Right lobe of liver (tissue), 6 donors: ENCODE measurements at regions not wholly inside any gene's neighbourhood (a gene's known extent, or its start where the extent isn't known, plus 50 kb on each side); places are given as distances from the start of the nearest gene placed in this dataset.
A peak's percentile ranks its signal among the peaks of the same experiment; 100 is the strongest.

Experiments used
- ATAC-seq, 4 donors: fragments of 200-7000 bp; cut with Tn5 transposase; one replicate each; pipeline ENCODE4 v1.9.1; 2020; ENCODE audit warnings: mild to moderate bottlenecking in 4 of 4, moderate library complexity in 4 of 4
- DNase-seq, 3 donors: peaks; one replicate each; pipeline ENCODE4 v3.0.0-alpha.2; 2020
- H3K27ac ChIP-seq, 3 donors: fragments of 200-600 bp; one replicate each; pipeline ENCODE4 v1.8.0; 2022
- H3K27me3 ChIP-seq, 2 donors: fragments of 200-600 bp; one replicate each; pipeline ENCODE4 v1.8.0; 2022
- H3K36me3 ChIP-seq, 4 donors: fragments of 200-600 bp; sonication (generic) in 1 of 4; one replicate each; pipeline versions ENCODE4 v1.5.1 to v1.8.0; 2017 to 2022; ENCODE audit warnings: control low read depth in 1 of 4
- H3K4me1 ChIP-seq, 4 donors: fragments of 200-600 bp; sonication (generic) in 1 of 4; one replicate each; pipeline versions ENCODE4 v1.5.1 to v1.8.0; 2017 to 2022; ENCODE audit warnings: control low read depth in 1 of 4
- H3K4me3 ChIP-seq, 3 donors: fragments of 200-600 bp; one replicate each; pipeline ENCODE4 v1.8.0; 2022
- H3K9me3 ChIP-seq, 4 donors: fragments of 200-600 bp; sonication (generic) in 1 of 4; one replicate each; pipeline versions ENCODE4 v1.5.1 to v1.8.0; 2017 to 2022; ENCODE audit warnings: control low read depth in 1 of 4
- POLR2A ChIP-seq: fragments of 450-650 bp; IDR thresholded peaks from one replicate; pipeline ENCODE4 v1.6.1; 2017; ENCODE audit warnings: antibody characterized with exemption, mild to moderate bottlenecking
- WGBS: methylation state at CpG from one replicate; pipeline ENCODE4 v1.1.6; 2018; ENCODE audit warnings: low coverage, low lambda C conversion rate; ENCODE audit not compliant: insufficient coverage; ENCODE audit errors: missing lambda C conversion rate; 5-methylcytosine and 5-hydroxymethylcytosine counted together
- intact Hi-C, 2 donors: fragments of 100-400 bp; cut with DNase I; formaldehyde crosslinking; loops; one replicate each; pipeline versions ENCODE4 v1.11.2 to v1.14.1; 2022
- TF ChIP-seq, protein P1 (sequence below), 4 donors: fragments of 200-600 bp in 3 of 4; fragments of 450-650 bp in 1 of 4; IDR thresholded peaks; one replicate each; pipeline versions ENCODE4 v1.5.1 to v1.8.0; 2016 to 2022; ENCODE audit warnings: antibody characterized with exemption in 4 of 4, mild to moderate bottlenecking in 2 of 4
- donor health status: DM: no; HTN: yes; CAD: no.
- donor health status: DM: no; HTN: no; CAD: no.
- donor health status: DM: no; HTN: no; CAD: no.
- donor health status: DM: no; HTN: yes; CAD: no.
- donor health status: DM: no; HTN: yes; CAD: no.

DNA sequence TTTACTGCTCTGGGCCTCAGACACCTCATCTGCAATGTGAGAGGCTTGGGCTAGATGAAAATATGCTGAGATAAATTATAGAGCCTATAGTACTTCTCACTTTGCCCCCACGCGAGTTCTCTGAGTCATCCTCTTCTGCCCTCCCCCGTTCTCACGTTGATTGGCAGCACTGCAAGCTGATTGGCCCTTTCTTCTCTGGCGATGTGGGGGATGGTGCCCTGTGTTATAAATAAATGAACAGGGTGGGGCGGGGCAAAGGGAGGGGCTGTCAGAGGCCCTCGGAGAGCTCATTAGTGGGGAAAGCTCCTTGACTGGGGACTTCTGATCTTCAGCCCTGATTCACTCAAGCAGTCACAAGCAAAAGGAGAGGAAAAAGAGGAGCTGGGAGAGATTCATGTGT lies 64.3 kb upstream of the ZC3H12A start:
- no peaks in the 10 kb centered on the region for H3K9me3 ChIP-seq
- H3K4me1 ChIP-seq = no peaks in the 10 kb centered on the region
- no peak overlapping the region for H3K27ac ChIP-seq
- intact Hi-C loops = no loop called here
- 25% methylated on average over 7 of the region's 7 CpGs for WGBS
- no peak for ATAC-seq
- no peak overlapping the region for H3K4me3 ChIP-seq
- TF ChIP-seq, protein P1, sequence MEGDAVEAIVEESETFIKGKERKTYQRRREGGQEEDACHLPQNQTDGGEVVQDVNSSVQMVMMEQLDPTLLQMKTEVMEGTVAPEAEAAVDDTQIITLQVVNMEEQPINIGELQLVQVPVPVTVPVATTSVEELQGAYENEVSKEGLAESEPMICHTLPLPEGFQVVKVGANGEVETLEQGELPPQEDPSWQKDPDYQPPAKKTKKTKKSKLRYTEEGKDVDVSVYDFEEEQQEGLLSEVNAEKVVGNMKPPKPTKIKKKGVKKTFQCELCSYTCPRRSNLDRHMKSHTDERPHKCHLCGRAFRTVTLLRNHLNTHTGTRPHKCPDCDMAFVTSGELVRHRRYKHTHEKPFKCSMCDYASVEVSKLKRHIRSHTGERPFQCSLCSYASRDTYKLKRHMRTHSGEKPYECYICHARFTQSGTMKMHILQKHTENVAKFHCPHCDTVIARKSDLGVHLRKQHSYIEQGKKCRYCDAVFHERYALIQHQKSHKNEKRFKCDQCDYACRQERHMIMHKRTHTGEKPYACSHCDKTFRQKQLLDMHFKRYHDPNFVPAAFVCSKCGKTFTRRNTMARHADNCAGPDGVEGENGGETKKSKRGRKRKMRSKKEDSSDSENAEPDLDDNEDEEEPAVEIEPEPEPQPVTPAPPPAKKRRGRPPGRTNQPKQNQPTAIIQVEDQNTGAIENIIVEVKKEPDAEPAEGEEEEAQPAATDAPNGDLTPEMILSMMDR (IDR thresholded peaks at IDR 0.05) = no peak
- no peak for TF ChIP-seq POLR2A
- no peaks in the 10 kb centered on the region for H3K36me3 ChIP-seq
- DNase-seq = no peak
- no peaks in the 10 kb centered on the region for H3K27me3 ChIP-seq

- Histone ChIP-seq H3K36me3 (no peaks in the 10 kb centered on the region), H3K27me3 (no peaks in the 10 kb centered on the region), H3K4me3 (no peak overlapping the region), H3K4me1 (no peaks in the 10 kb centered on the region), H3K9me3 (no peaks in the 10 kb centered on the region), H3K27ac (no peak overlapping the region)
- DNase-seq = no peak
- 7% methylated on average over 5 of the region's 7 CpGs for WGBS
- TF ChIP-seq, protein P1 (IDR thresholded peaks at IDR 0.05) = no peak
- TF ChIP-seq POLR2A = no peak
- intact Hi-C loops = no loop called here
- peak in 2 of 4 donors; percentile 38 to 42 for ATAC-seq
Measured at GRCh38 chr1:37410815-37411214, 63.6 kb upstream of the ZC3H12A start.

GRCh38 chr1:37415611-37416244 lies 58.7 kb upstream of the ZC3H12A start:
- ATAC-seq = no peak
- TF ChIP-seq, protein P1 (IDR thresholded peaks at IDR 0.05) = no peak
- no peak for TF ChIP-seq POLR2A
- H3K4me3 ChIP-seq = no peak overlapping the region
- H3K9me3 ChIP-seq = no peaks in the 10 kb centered on the region
- H3K27me3 ChIP-seq = no peaks in the 10 kb centered on the region
- no peak for DNase-seq
- H3K36me3 ChIP-seq = no peaks in the 10 kb centered on the region
- H3K4me1 ChIP-seq = no peaks in the 10 kb centered on the region
- WGBS = 75% methylated on average over 10 of the region's 13 CpGs
- intact Hi-C loops = no loop called here
- H3K27ac ChIP-seq = no peak overlapping the region

- Histone ChIP-seq H3K36me3 (no peaks in the 10 kb centered on the region), H3K9me3 (no peaks in the 10 kb centered on the region), H3K4me3 (no peak overlapping the region), H3K4me1 (no peaks in the 10 kb centered on the region), H3K27me3 (no peaks in the 10 kb centered on the region), H3K27ac (no peak overlapping the region)
- ATAC-seq = no peak
- DNase-seq = no peak
- TF ChIP-seq, protein P1 (IDR thresholded peaks at IDR 0.05) = no peak
- no peak for TF ChIP-seq POLR2A
- intact Hi-C loops = no loop called here
- 15% methylated on average over 1 of the region's 1 CpG for WGBS
Measured at GRCh38 chr1:37420456-37420855, 53.9 kb upstream of the ZC3H12A start.

DNA sequence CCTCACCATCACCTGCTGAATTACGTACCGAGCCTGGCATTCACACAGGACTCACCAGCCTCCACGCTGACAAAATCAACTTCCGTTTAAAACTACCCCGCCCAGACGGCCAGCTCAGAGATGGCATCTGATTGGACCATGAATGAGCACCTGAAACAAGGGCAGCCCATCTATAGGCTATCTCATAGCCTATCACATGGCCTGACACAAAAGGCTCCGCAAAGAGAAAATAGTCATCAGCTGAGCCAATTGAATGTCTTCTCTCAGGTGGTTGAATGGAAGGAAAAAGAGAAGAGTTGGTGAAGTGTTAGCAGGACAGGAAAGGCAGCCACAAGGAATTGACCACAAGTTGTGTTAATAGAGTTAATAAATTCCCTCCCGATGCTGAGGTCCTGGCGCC lies 50.6 kb upstream of the ZC3H12A start:
- 71% methylated on average over 9 of the region's 9 CpGs for WGBS
- Histone ChIP-seq H3K4me1 (no peaks in the 10 kb centered on the region), H3K27me3 (no peaks in the 10 kb centered on the region), H3K9me3 (no peaks in the 10 kb centered on the region), H3K27ac (no peak overlapping the region), H3K4me3 (no peak overlapping the region), H3K36me3 (no peaks in the 10 kb centered on the region)
- no peak for ATAC-seq
- intact Hi-C loops = no loop called here
- DNase-seq = no peak
- TF ChIP-seq, protein P1 (IDR thresholded peaks at IDR 0.05) = no peak
- no peak for TF ChIP-seq POLR2A
